GM21576 (cell line): ENCODE measurements at regions not wholly inside any gene's neighbourhood (a gene's known extent, or its start where the extent isn't known, plus 50 kb on each side); places are given as distances from the start of the nearest gene placed in this dataset.

Experiments used
- ATAC-seq: cut with Tn5 transposase; IDR thresholded peaks from one replicate; pipeline ENCODE4 v1.9.1; 2021; ENCODE audit warnings: mild to moderate bottlenecking, moderate library complexity; ENCODE audit not compliant: unreplicated experiment

GRCh38 chr2:18639756-18640453 is 50.5 kb upstream of the NT5C1B start:
- no peak for ATAC-seq
